Uterus (tissue), 3 donors: ENCODE measurements at regions not wholly inside any gene's neighbourhood (a gene's known extent, or its start where the extent isn't known, plus 50 kb on each side); places are given as distances from the start of the nearest gene placed in this dataset.

ENCODE experiments used
- DNase-seq, 2 donors: peaks; one replicate each; pipeline ENCODE4 v3.0.0-alpha.2; 2019 to 2020
- H3K27ac ChIP-seq, 2 donors: fragments of 200-600 bp; sonication (generic); 1 replicate in 1 of 2; 2 replicates in 1 of 2; pipeline ENCODE4 v1.5.1; 2016 to 2018
- H3K27me3 ChIP-seq, 2 donors: fragments of 200-600 bp; sonication (generic); one replicate each; pipeline ENCODE4 v1.5.1; 2018 to 2019; ENCODE audit warnings: control low read depth in 1 of 2
- H3K36me3 ChIP-seq, 2 donors: fragments of 200-600 bp; sonication (generic); one replicate each; pipeline ENCODE4 v1.5.1; 2019; ENCODE audit warnings: control low read depth in 1 of 2
- H3K4me1 ChIP-seq, 2 donors: fragments of 200-600 bp; sonication (generic); one replicate each; pipeline ENCODE4 v1.5.1; 2018 to 2019; ENCODE audit warnings: control low read depth in 1 of 2
- H3K4me3 ChIP-seq, 2 donors: fragments of 200-600 bp; sonication (generic); 1 replicate in 1 of 2; 2 replicates in 1 of 2; pipeline ENCODE4 v1.5.1; 2018 to 2019; ENCODE audit warnings: mild to moderate bottlenecking in 1 of 2
- H3K9me3 ChIP-seq, 2 donors: fragments of 200-600 bp; sonication (generic); one replicate each; pipeline ENCODE4 v1.5.1; 2019; ENCODE audit warnings: control low read depth in 1 of 2
- POLR2A ChIP-seq, 2 donors: fragments of 450-650 bp; IDR thresholded peaks; one replicate each; pipeline ENCODE4 v1.6.1; 2016; ENCODE audit warnings: antibody characterized with exemption in 2 of 2, mild to moderate bottlenecking in 1 of 2, moderate library complexity in 1 of 2
- intact Hi-C: fragments of 100-400 bp; cut with DNase I; formaldehyde crosslinking; loops from one replicate; pipeline ENCODE4 v1.15.1; 2023; ENCODE audit warnings: low total_unique reads
- TF ChIP-seq, protein P1 (sequence below), 4 experiments: fragments of 200-600 bp in 2 of 4; fragments of 450-650 bp in 2 of 4; sonication (generic) in 2 of 4; IDR thresholded peaks; one replicate each; pipeline ENCODE4 v1.5.1; 2016 to 2019; ENCODE audit warnings: antibody characterized with exemption in 4 of 4, mild to moderate bottlenecking in 2 of 4, moderate library complexity in 1 of 4
- donor health status: DM: yes; HTN: yes; CAD: no.

DNA sequence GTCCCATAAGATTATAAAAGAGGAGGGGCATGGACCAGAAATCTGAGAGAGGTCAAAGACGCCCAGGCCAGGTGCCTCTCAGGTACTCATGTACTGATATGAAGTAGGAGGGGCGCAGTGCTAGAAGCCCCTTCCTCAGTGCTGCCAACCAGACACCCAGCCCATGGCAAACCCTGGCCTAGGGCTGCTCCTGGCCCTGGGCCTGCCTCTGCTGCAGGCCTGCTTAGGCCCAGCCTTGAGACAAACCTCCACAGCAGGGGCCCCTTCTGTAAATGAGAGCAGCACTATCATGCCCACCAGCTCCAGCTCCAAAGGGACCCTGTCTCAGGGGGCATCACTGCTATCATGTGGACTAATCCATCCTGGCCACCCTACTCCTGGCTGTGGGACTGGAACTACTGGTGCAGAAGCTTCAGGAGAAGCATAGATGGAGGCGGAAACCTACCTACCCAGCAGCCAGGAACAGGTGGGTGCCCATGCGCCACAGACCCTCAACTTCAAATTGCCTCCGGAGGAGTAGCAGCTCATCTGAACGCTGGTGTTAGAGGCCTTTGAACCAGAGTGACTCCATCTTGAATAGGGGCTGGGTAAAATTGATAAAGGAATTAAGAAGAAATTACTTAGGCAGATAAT lies 72.4 kb upstream of the LGSN start:
- no peak for DNase-seq
- Histone ChIP-seq H3K4me3 (no peak overlapping the region), H3K36me3 (no peaks in the 10 kb centered on the region), H3K9me3 (no peaks in the 10 kb centered on the region), H3K27ac (no peak overlapping the region), H3K27me3 (no peaks in the 10 kb centered on the region), H3K4me1 (no peaks in the 10 kb centered on the region)
- TF ChIP-seq, protein P1, sequence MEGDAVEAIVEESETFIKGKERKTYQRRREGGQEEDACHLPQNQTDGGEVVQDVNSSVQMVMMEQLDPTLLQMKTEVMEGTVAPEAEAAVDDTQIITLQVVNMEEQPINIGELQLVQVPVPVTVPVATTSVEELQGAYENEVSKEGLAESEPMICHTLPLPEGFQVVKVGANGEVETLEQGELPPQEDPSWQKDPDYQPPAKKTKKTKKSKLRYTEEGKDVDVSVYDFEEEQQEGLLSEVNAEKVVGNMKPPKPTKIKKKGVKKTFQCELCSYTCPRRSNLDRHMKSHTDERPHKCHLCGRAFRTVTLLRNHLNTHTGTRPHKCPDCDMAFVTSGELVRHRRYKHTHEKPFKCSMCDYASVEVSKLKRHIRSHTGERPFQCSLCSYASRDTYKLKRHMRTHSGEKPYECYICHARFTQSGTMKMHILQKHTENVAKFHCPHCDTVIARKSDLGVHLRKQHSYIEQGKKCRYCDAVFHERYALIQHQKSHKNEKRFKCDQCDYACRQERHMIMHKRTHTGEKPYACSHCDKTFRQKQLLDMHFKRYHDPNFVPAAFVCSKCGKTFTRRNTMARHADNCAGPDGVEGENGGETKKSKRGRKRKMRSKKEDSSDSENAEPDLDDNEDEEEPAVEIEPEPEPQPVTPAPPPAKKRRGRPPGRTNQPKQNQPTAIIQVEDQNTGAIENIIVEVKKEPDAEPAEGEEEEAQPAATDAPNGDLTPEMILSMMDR (IDR thresholded peaks at IDR 0.05) = no peak
- no peak for TF ChIP-seq POLR2A (IDR thresholded peaks at IDR 0.05)
- intact Hi-C loops = no loop called here

DNA sequence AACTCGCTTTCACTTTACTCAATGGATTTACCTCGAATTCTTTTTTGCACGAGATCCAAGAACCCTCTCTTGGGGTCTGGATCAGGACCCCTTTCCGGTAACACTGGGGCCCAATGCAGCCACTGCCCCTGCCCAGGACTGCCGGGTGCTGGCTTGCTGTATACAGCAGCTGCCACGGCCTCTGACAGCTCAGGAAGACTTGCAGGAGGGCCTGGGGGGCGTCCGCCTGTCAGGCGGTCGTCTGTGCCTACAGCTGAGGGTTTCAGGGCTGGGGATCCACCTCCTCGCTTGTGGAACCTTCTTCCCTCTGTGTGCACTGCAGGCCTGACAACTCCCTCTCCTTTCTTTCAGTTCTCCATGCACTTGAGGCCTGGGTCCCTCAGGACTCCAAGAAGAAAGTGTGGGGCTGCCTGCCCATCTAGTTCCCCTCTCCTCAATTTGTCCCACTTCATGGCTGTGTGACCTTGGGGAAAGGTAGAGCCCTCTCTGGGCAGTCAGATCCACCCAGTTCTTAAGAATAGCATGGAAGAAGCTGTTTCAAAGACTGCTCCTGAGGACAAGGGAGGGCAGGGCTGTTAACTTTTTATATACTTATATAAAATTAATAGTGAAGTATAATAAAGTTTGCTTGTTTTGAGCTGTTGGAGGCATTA lies 75.0 kb upstream of the LGSN start:
- H3K27ac ChIP-seq = no peak overlapping the region
- DNase-seq = no peak
- intact Hi-C loops = no loop called here

DNA sequence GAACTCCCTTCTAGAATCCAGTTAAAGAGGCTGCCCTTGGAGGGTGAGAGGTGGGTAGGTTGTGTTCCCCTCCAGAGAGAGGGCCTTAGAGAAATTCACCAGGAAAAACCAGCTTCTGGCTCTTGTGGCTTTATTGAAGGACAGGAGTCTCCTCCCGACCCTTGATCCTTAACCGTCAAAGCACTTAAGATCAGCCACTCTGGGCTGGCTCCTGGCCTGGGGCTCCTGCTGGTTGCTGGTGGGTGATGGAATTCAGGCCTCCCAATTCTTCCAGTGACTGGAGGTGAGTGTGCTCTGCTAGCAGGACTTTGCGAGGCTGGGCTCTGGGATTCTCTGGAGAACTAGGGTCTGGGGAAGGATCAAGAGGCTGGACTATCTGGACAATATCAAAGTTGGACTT lies 75.6 kb upstream of the LGSN start:
- no peak for DNase-seq
- Histone ChIP-seq H3K27ac (no peak overlapping the region), H3K36me3 (no peaks in the 10 kb centered on the region), H3K9me3 (no peaks in the 10 kb centered on the region), H3K4me3 (no peak overlapping the region), H3K4me1 (no peaks in the 10 kb centered on the region), H3K27me3 (no peaks in the 10 kb centered on the region)
- intact Hi-C loops = no loop called here
- no peak for TF ChIP-seq POLR2A (IDR thresholded peaks at IDR 0.05)
- TF ChIP-seq, protein P1 (IDR thresholded peaks at IDR 0.05) = no peak

More for the DNA sequence above, 75.0 kb upstream of the LGSN start:
- Histone ChIP-seq H3K36me3 (no peaks in the 10 kb centered on the region), H3K4me1 (no peaks in the 10 kb centered on the region), H3K27me3 (no peaks in the 10 kb centered on the region), H3K9me3 (no peaks in the 10 kb centered on the region), H3K4me3 (no peak overlapping the region)
- TF ChIP-seq, protein P1 (IDR thresholded peaks at IDR 0.05) = no peak
- no peak for TF ChIP-seq POLR2A (IDR thresholded peaks at IDR 0.05)

DNA sequence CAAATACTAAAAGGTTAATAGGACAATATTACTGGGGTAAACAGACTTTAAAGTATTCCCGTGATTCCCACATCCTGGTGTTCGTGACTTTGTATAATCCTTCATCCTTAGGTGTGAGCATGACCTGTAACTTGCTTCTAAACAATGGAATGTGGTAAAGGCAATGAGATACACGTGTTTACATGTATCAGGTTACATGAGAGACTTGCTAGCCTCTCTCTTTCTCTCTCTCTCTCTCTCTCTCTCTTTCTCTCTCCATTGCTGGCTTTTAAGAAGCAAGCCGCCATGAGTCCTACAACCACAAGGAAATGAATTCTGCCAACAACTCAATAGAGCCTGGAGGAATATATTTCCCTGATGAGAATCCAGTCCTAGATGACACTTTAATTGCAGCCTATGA lies 83.9 kb upstream of the LGSN start:
- Histone ChIP-seq H3K36me3 (no peaks in the 10 kb centered on the region), H3K27me3 (no peaks in the 10 kb centered on the region), H3K9me3 (no peaks in the 10 kb centered on the region), H3K4me1 (no peaks in the 10 kb centered on the region), H3K4me3 (no peak overlapping the region), H3K27ac (no peak overlapping the region)
- DNase-seq = no peak
- TF ChIP-seq, protein P1 (IDR thresholded peaks at IDR 0.05) = no peak
- no peak for TF ChIP-seq POLR2A (IDR thresholded peaks at IDR 0.05)
- intact Hi-C loops = no loop called here
